Endodermal cell (in vitro differentiated cells): ENCODE measurements at regions not wholly inside any gene's neighbourhood (a gene's known extent, or its start where the extent isn't known, plus 50 kb on each side); places are given as distances from the start of the nearest gene placed in this dataset.

Source experiments
- DNase-seq: peaks from one replicate; pipeline ENCODE4 v3.0.0-alpha.2; 2017
- H3K27ac ChIP-seq: 2 replicates; pipeline ENCODE4 v1.5.1; 2013; ENCODE audit warnings: mild to moderate bottlenecking, low read depth, low read length, moderate library complexity
- H3K27me3 ChIP-seq: 2 replicates; pipeline ENCODE4 v1.6.1; 2013; ENCODE audit warnings: mild to moderate bottlenecking, low read length, moderate library complexity; ENCODE audit not compliant: insufficient read depth, control insufficient read depth, poor library complexity, severe bottlenecking
- H3K36me3 ChIP-seq: 2 replicates; pipeline ENCODE4 v1.7.0; 2013; ENCODE audit warnings: mild to moderate bottlenecking, low read length, moderate library complexity; ENCODE audit not compliant: control insufficient read depth, insufficient read depth
- H3K4me1 ChIP-seq: one replicate; pipeline ENCODE4 v1.7.0; 2013; ENCODE audit warnings: low read length; ENCODE audit not compliant: control insufficient read depth, insufficient read depth
- H3K4me3 ChIP-seq: 2 replicates; pipeline ENCODE4 v1.5.1; 2013; ENCODE audit warnings: mild to moderate bottlenecking, low read length, moderate library complexity
- H3K9ac ChIP-seq: 2 replicates; pipeline ENCODE4 v1.6.1; 2013; ENCODE audit warnings: mild to moderate bottlenecking, low read length, moderate library complexity; ENCODE audit not compliant: poor library complexity, severe bottlenecking; ENCODE audit errors: extremely low read depth
- H3K9me3 ChIP-seq: 2 replicates; pipeline ENCODE4 v1.6.1; 2013; ENCODE audit warnings: mild to moderate bottlenecking, low read length, moderate library complexity; ENCODE audit not compliant: control insufficient read depth
- H3K27ac Mint-ChIP-seq: 2 replicates; pipeline ENCODE4 v1.8.0; 2020; ENCODE audit warnings: mixed read lengths
- H3K27me3 Mint-ChIP-seq: 2 replicates; pipeline ENCODE4 v1.8.0; 2021; ENCODE audit warnings: mild to moderate bottlenecking, mixed read lengths; ENCODE audit not compliant: insufficient read depth
- H3K36me3 Mint-ChIP-seq: 2 replicates; pipeline ENCODE4 v1.8.0; 2020; ENCODE audit warnings: low read depth, mixed read lengths
- H3K4me1 Mint-ChIP-seq: 2 replicates; pipeline ENCODE4 v1.8.0; 2020; ENCODE audit warnings: mixed read lengths
- H3K4me3 Mint-ChIP-seq: 2 replicates; pipeline ENCODE4 v1.8.0; 2020; ENCODE audit warnings: mild to moderate bottlenecking, moderate library complexity, mixed read lengths
- H3K9me3 Mint-ChIP-seq: 2 replicates; pipeline ENCODE4 v1.8.0; 2020; ENCODE audit warnings: mild to moderate bottlenecking, mixed read lengths
- WGBS, 2 experiments: methylation state at CpG; one replicate each; pipeline versions ENCODE4 v1.1.5 to v1.1.7; 2013; ENCODE audit warnings: missing lambda C conversion rate in 2 of 2, mixed read lengths in 1 of 2; ENCODE audit not compliant: insufficient coverage in 1 of 2, insufficient read length in 1 of 2; 5-methylcytosine and 5-hydroxymethylcytosine counted together
- TF ChIP-seq, protein P1 (sequence below): fragments of 200-600 bp; sonication (generic); conservative IDR thresholded peaks from 2 replicates; pipeline ENCODE4 v1.5.0; 2021; ENCODE audit warnings: antibody characterized with exemption, mild to moderate bottlenecking

GRCh38 chr3:76811418-76811817, 228.5 kb upstream of the ROBO2 start:
- no peaks in the 10 kb centered on the region for H3K27me3 Mint-ChIP-seq
- H3K4me1 Mint-ChIP-seq: no peaks in the 10 kb centered on the region
- no peak overlapping the region for H3K27ac Mint-ChIP-seq
- H3K27ac ChIP-seq: no peak overlapping the region
- no peak for DNase-seq
- H3K4me3 ChIP-seq: no peak overlapping the region
- WGBS, 2 experiments: 88 to 100% methylated on average over 1 of the region's 1 CpG
- H3K4me3 Mint-ChIP-seq: no peak overlapping the region
- no peaks in the 10 kb centered on the region for H3K36me3 Mint-ChIP-seq
- no peaks in the 10 kb centered on the region for H3K36me3 ChIP-seq
- no peak overlapping the region for H3K9ac ChIP-seq
- H3K9me3 Mint-ChIP-seq: no peaks in the 10 kb centered on the region
- H3K4me1 ChIP-seq: no peaks in the 10 kb centered on the region
- TF ChIP-seq, protein P1, sequence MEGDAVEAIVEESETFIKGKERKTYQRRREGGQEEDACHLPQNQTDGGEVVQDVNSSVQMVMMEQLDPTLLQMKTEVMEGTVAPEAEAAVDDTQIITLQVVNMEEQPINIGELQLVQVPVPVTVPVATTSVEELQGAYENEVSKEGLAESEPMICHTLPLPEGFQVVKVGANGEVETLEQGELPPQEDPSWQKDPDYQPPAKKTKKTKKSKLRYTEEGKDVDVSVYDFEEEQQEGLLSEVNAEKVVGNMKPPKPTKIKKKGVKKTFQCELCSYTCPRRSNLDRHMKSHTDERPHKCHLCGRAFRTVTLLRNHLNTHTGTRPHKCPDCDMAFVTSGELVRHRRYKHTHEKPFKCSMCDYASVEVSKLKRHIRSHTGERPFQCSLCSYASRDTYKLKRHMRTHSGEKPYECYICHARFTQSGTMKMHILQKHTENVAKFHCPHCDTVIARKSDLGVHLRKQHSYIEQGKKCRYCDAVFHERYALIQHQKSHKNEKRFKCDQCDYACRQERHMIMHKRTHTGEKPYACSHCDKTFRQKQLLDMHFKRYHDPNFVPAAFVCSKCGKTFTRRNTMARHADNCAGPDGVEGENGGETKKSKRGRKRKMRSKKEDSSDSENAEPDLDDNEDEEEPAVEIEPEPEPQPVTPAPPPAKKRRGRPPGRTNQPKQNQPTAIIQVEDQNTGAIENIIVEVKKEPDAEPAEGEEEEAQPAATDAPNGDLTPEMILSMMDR: no peak
- H3K27me3 ChIP-seq: no peaks in the 10 kb centered on the region
- H3K9me3 ChIP-seq: no peaks in the 10 kb centered on the region

DNA sequence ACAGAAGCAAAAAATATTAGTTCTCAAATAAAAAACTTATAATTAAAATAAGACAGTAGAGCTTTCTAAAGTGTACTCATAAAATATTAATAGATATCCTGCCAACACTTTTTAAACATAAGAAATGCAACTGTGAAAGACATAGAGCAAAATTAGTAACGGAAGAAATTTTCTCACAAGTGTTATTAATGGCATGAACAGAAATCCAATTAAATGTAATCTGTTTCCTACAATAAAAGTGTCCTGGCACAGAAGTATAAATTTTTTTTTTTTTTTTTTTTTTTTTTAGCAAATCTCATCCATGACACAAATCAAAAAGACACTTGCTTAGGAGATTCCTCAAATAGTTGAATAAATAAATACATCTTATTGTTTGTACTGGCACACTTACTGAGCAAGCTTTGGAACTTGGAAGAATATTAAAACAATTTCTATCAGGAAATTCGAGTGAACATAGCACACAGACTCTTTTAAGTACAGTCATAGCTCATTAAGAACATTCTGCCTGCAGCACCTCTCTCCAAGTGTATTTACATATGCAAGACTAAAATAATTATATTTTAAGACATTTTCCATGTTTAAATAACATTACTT, 227.2 kb upstream of the ROBO2 start:
- TF ChIP-seq, protein P1: no peak
- Mint-ChIP-seq H3K4me1 (no peaks in the 10 kb centered on the region), H3K27me3 (peaks cover under 1% of the 10 kb centered on the region), H3K27ac (no peak overlapping the region), H3K36me3 (no peaks in the 10 kb centered on the region), H3K4me3 (no peak overlapping the region), H3K9me3 (no peaks in the 10 kb centered on the region)
- DNase-seq: no peak
- Histone ChIP-seq H3K27ac (no peak overlapping the region), H3K4me1 (no peaks in the 10 kb centered on the region), H3K9me3 (no peaks in the 10 kb centered on the region), H3K4me3 (no peak overlapping the region), H3K27me3 (no peaks in the 10 kb centered on the region), H3K36me3 (no peaks in the 10 kb centered on the region), H3K9ac (no peak overlapping the region)
- 91 to 100% methylated on average over 1 to 2 of the region's 2 CpGs for WGBS, 2 experiments

DNA sequence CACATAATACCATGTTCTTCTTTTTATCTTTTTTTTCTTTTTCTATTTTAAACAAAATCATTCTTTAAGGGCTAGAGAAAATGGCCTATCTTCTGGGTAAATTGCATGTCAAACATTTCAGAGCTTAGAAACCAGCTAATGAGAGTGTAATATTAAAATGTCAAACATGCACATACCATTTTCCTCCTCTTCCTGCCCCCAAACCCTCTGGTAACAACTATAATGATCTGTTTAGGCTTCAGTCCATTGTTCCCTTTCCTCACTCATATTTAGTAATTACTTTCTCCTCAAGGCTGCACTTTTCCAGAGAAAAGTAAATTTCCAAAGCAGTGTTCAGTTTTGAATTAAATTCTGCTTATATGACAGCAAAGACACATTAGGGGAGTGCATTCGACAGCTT, 224.3 kb upstream of the ROBO2 start:
- Histone ChIP-seq H3K27me3 (no peaks in the 10 kb centered on the region), H3K27ac (no peak overlapping the region), H3K9me3 (no peaks in the 10 kb centered on the region), H3K36me3 (no peaks in the 10 kb centered on the region), H3K9ac (no peak overlapping the region), H3K4me1 (peaks cover 8% of the 10 kb centered on the region), H3K4me3 (no peak overlapping the region)
- WGBS, 2 experiments: 86 to 96% methylated on average over 1 of the region's 1 CpG
- Mint-ChIP-seq H3K9me3 (no peaks in the 10 kb centered on the region), H3K4me1 (peaks cover 13% of the 10 kb centered on the region), H3K27ac (no peak overlapping the region), H3K27me3 (peaks cover 5% of the 10 kb centered on the region), H3K36me3 (no peaks in the 10 kb centered on the region), H3K4me3 (no peak overlapping the region)
- no peak for DNase-seq
- TF ChIP-seq, protein P1: no peak
